ENCODE measurements at regions not wholly inside any gene's neighbourhood (a gene's known extent, or its start where the extent isn't known, plus 50 kb on each side); places are given as distances from the start of the nearest gene placed in this dataset.

- TF ChIP-seq CTCF (IDR thresholded peaks at IDR 0.05) (no peak), POLR2A (IDR thresholded peaks at IDR 0.05) (no peak), EP300 (IDR thresholded peaks at IDR 0.05) (no peak)
Measured at GRCh38 chr1:185418472-185418871, 101.4 kb upstream of the IVNS1ABP start.
